Lung microvascular endothelial cell (primary cell): ENCODE measurements at regions not wholly inside any gene's neighbourhood (a gene's known extent, or its start where the extent isn't known, plus 50 kb on each side); places are given as distances from the start of the nearest gene placed in this dataset.
A peak's percentile ranks its signal among the peaks of the same experiment; 100 is the strongest.

Experiments used
- DNase-seq, 2 donors: peaks; one replicate each; pipeline versions ENCODE4 v3.0.0 to v3.0.0-alpha.2; 2010; ENCODE audit warnings: low read depth in 2 of 2

DNA sequence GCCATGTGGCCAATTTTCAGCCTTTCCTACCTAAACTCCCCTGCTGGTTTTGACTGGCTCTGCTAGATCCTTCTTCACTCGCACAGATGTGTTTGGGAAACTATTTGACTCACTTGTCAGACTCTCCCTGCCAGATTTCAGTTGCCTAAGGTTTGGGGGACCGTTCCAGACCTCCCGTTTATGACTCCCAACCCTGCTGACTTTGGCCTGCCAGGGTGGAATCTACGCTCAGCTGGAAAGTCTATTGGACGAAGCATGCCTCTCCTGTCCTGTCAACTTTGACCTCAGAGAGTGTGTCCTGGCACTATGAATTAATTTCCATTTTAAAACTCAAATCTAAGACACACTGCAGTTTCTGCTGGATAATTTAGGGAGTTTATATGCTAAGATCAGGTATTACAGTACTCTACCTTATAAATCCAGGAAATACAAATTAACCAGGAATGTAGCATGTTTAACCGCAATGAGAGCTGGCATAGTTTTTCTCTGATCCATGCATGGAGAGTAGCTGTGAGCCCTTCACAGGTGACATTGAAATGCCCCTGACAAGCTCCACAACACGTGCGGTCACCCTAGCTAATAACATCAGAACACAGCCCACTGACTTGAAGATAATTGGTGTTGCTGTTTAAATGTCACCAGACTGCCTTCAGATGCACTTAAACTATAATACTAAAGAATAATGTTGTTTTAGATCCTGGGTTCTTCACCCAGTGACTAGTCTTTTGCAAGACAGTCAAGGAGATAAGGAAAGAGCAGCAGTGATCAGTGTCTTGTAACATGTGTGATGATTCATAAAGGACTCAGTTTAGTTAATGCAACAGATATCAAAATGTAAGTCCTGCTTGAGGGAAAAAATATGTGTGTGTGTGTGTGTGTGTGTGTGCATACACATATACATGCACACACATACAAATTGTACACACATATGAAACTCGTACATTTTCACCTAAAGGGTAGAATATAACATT is 223.0 kb upstream of the MCTP2 start:
- DNase-seq, result no peak

DNA sequence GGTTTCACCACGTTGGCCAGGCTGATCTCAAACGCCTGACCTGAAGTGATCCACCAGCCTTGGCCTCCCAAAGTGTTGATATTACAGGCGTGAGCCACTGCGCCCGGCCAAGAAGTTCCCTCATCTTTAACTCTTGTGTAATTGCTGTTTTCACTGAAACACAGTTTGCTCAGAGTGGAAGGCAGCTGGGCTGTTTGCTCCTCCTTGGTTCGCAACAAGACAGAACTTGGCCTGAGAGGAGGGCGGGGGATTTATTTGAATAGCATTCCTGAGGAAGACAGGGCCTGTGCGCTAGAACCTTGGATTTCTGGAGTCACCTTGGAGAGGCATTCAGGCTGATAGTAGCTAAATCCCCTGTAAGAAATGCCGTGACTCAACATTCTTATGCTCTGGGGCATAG is 226.7 kb upstream of the MCTP2 start:
- DNase-seq, result no peak

DNA sequence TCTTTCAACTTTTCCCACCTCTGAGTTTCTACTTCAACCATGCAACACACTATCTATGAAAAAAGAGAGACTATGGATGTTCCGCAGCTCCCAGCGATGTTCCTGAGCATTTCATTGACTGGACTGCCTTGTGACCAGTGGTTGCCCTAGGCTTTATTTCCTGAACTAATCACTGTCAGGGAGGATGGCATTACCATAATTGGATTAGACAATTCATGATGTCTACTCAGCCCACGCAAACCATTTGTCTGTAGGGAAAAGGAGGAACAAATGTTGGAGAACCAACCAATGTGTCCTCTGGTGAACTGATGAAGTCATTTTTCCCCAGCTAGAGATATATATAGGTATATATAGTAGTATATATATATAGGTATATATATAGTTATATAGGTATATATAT is 229.3 kb upstream of the MCTP2 start:
- no peak for DNase-seq

DNA sequence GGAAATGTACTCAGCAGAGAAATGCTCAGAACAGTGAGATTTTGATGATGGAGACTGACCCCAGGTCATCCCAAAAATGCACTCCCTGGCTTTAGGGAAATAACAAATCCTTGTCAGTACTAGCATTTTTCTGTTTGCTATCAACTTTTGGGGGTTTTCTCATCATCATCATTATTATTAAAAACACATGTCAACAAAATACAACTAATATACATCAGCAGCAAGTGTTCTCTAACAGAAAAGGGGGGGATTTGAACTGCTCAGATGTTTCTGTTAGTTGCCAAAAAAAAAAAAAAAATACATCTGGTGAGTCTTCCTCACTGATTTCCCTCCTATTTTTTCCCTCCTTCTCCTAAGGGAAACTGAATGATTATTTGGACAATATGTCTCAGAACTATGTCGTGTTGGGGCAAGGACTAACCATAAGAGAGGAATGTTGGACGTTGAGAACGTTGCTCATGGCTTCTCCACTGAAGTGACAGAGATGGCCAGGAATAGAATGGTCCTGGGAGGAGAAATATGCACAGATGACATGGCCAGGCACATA is 230.0 kb upstream of the MCTP2 start:
- no peak for DNase-seq

DNA sequence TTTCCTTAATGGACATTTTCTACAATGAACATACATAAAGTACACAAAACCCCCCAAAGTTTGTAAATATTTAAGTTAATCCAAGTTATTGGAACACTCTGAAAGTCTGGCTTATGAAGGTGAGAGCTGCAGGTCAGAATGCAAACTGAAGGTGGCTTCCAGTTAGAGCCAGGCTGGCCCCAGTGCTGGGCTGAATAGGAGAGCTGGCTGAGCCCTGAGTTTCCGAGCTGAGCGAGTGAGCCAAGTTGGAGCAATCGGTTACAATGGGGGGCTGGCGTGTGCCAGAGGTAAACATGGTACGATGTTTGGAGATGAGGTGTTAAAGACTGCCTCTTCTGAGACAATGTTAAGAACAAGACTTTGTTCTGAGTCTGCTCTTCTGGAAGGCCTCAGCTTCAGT is 230.8 kb upstream of the MCTP2 start:
- no peak for DNase-seq

DNA sequence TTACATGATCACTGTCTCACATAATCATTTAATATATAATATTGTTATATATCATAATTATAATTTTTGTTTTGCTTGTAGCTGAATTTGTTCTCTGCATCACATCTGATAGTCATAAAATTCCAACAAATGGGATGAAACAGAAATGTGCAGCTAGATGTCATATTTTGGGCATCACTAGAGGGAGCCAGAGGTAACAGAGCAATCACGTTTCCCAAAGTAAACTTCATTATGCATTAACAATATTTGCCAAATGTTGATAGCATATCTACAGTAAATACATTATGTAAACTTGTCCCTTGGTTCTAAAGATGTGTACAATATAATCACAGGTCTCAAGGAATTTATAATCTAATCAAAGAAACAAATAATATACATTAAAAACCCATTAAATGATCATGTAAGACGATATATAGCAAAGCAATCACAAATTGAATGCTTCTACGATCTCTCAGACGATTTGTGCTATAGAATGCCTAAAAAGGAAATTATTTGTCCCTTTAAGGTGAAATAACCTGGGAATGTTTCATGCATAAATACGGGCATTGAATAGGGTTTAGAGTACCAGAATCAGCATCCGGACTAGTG is 234.2 kb upstream of the MCTP2 start:
- DNase-seq, result peak in 1 of 2 donors; percentile 8

DNA sequence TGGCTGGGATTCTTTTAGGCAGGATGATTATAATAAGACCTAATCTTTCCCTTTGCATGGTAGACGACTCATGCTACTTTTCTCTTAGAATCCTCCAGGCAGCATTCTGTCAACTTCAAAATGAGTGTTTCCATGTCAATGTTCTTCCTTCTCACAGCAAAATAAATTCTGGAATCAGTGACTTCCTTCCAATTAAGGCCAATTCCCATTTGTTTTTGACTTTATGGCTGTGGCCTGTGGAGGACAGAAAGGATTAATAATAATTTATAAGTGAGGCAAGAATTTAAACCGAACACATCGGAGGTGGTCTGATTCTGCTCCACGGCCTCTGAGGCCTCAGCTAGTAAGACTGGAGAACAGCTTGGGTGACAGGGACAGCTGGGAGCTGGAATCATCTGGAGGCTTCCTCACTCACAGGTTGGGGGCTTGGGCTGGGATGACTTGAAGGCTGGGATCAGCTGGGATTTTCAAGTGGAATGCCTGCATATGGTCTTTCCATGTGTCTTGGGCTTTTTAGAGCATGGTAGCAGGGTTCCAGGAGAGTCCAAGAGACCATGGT is 241.8 kb upstream of the MCTP2 start:
- no peak for DNase-seq

DNA sequence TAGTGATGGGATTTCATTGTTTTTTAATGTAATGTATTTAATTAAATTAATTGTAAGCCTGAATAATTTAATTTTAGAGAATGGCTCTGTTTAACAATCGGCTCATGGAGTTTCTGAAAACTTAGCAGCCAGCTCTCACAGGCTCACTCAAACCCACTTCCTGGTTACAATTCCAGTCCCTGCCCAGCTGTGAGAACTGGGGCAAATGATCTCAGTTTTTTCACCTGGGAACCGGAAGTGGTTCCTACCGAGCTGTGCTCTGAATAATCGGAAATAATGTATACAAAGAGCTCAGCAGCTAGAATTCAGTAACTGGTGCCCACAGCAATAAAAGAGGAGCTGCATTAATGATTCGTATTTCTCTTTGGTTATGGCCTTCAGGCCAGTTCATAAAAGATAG is 244.3 kb upstream of the MCTP2 start:
- DNase-seq, result no peak

DNA sequence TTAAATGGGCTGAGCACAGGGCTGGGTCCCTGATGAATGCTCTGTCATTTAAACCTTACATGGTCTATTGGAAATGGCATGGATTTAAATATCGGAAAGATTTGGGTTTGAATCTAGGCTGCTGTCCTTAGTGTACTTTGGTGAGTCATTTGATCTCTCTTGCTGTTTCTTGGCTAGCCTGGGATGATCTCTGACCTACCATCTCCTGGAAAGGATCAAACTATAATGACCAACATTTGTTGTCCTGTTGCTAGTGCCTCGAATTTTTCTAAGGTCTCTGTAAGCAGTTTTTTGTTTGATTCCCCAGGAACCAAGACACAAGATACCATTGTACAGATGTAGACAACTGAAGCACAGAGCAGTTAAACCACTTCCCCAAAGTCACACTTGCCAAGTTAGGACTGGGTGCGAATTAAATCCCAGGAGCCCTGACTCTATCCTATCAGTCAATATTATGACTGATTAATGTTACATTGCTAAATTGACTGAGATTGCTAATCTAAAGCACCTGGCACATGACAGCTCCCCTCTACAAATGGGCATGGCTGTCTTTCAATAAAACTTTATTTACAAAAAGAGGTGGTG is 244.9 kb upstream of the MCTP2 start:
- no peak for DNase-seq

DNA sequence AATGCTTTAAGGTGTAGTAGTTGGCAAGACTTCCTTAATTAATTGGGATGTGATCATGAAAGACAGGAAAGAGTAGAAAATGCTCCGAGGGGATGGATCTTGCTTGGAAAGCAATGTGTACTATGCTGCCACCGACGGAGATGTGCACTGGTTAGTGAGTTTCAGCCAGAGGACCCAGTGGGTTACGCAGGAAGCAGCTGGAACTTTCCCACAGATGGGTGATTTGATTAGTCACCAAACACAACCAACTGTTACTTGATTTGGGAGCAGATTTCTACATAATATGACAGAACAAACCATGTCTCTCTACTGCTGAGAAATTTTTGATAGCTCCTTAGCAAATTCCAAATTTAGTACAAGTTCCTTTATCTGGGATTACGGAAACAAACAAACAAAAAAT is 245.4 kb upstream of the MCTP2 start:
- no peak for DNase-seq

DNA sequence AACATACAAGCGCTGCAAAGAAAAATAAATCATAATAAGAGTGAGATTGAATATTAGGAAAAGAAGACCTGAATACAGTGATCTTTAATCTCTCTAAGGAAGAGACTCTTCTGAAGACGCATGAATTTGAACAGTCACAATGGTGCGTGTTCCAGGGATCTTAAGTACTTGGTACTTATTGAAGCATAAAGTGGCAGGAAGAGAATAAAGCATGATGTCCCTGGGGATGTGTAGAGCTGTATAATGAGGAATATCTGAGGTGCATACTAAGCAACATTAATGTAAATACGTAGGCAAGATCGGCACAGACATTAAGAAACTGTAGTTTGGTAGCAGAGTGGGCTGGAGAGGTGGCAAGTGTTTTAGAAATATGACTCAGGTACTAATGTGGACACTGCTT is 246.2 kb upstream of the MCTP2 start:
- DNase-seq, result no peak

DNA sequence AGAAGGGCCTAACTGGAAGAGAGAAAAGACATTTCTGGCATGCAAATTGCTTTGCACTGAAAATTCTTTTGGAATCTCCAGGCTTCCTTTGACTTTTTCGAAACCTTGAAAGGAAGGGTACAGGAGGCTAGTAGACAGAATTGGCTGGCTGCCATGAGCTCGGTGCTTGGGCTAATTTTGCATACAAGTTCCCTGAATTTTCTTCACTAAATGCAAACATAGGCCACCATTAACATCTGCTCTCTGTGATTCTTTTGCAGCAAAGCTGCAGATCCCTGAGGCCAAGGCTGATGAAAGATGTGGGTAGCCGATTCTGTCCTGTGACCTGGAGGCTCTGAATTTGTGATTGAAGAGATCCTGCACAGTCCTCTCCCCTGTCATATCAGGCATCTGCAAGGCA is 247.8 kb upstream of the MCTP2 start:
- no peak for DNase-seq

DNA sequence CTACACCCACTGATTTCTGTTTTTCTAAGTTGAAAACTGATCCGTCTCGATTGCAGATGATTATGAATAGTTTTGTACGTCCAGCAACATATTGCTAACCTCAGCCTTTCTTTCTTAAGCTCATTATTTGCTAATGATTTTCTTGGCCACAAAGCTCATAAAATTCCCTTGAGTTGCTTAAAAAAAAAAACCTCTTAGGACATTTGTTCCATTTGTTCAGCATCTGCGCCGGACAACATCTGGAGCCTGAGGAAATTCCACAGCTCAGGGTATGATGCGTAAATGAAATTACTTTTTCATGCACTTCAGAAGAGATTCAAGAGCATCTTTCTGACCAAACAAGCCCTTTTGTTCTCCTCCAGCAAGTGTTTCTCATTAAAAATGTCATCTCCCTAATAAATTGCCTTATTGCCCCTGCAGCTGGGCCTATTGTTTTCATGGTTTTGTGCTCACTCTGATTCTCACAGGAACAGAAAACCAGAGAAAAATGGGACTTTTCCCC is 249.1 kb upstream of the MCTP2 start:
- no peak for DNase-seq

DNA sequence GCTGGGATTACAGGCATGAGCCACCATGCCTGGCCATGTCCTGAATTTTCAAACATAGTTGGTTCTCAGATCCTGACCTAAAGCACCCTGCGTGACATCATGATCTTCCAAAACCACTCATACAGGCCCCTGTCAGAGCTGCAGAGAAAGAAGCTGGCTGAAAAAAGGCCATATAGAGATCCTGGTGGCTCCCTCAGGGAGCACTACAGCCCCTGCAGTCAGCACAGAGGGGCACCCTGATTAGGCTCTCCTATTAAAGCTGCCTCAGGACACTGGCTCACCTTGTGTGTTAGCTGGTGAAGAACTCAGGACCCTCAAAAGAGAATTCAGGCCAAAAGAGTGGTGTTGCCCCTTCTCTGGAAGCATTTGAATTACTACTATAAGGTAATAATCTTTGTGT is 249.7 kb upstream of the MCTP2 start:
- no peak for DNase-seq

DNA sequence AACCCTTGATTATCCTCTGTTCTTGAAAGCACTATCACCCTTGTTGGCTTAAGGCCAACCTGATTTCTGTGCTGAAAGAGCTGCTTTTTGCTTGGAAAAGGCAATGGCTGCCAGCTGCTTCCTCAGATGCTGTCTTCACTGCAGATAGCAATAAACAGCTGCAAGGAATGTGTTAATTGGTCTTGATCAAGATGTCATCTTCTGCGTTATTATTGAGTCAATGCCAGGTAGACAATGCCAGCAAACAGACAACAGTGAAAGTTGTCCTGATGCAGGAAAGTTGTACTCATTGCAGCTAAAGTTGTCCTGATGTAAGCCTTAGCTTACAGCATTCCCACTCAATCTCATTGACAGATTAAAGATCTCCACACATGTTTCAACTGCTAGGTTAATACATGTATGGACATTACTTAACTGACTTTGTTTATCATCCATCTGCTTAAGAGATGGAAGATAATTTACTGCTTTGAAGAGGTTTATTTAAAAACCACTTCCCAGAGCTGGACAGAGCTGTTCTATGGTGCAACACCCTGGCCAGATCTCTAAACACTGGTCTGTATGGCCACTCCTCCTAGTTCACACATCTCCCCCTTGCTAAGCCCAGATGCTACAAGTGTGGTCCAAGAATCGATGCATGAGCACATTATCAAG is 251.0 kb upstream of the MCTP2 start:
- no peak for DNase-seq

DNA sequence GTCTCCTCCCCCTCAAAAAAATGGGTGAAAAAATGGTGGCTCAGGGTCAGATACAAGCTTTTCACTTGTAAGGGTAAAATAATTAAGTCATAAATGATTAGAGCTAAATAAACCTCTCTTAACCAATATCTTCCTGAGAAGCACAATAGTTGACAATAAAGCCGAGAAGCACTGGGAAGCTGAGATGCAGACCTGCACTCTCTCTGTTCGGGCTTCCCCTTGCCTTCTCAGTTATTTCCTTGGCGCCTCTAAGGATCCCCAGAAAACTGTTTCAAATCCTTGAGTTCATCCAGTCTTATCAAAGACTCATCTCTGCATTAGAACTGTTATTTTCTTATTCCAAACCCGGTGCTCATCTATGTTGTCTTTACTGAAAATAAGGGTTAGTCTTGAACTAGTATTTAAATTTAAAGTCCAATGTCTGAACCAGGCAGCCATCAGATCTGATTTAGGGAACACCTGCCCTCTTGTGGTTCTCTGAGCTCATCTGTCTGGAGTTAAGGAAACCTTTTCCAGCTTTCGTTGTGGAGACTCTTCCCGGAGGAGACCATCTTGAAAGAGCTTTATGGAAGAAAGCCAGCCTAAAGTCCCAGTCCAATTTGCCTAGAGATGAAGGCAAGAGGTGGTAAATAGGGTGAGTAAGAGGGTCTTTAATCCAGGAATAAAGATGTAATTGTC is 256.4 kb upstream of the MCTP2 start:
- no peak for DNase-seq

DNA sequence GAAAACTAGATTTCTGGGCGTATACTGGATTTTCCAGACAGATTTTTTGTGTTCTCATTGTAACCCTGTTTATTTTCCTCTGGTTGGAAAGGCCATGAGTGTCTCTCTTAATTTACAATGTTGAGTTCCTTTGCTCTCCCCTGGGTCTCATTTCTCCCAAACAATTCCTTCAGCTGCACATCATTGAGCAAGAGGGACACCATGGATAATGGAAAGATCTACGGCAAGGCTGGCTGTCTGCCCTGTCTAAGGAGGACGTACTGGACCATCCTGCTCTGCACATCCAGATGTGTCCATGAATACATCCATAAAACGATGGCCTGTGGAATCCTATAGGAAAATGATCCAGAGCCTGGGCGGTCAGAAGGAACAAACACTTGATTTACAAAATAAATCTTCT is 258.1 kb upstream of the MCTP2 start:
- no peak for DNase-seq

DNA sequence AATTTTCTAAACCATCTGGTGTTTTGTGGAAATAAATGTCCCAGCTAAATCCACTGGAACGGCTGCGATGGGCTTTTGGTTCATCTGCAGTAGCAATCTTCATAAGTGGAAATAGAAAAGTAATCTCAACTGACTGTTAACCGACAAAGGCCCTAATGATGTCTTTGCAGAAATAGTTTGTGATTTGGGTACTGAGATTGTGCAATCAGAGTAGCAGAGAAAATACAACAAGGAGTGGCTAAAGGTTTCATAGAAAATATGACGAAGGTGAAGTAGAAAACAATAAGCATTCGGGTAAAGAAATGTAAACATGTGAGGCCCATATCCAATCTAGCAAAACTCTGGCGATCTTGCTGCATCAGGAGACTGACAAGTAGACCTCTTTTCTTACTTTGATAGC is 262.6 kb upstream of the MCTP2 start:
- DNase-seq, result no peak

DNA sequence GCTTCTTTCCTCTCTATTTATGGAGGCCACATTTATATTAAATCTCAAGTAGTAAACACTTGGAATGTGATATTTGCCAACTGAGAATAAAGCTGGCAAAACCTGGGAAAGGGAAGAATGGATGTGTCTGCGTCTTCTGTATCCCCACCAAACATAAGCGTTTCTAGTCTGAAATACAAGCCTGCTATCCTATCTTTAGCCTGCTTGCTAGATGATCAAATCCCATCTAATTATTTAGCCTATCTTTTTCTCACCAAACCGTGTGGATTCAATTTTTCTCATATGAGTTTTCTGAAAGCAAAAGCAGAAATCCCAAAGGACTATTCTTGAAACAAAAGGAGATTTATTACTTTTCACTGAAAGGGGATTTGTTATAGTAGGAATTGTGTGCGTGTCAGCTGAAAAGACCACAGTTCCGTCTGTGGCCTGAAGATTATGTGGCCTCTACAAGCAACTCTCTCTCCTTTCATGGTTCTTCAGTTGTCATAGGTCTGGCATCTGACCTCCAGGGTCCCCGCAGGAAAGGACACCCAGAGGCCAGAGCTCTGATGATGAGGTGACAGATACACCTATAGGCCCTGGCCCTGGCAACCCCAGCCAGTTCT is 266.0 kb upstream of the MCTP2 start:
- DNase-seq, result no peak

DNA sequence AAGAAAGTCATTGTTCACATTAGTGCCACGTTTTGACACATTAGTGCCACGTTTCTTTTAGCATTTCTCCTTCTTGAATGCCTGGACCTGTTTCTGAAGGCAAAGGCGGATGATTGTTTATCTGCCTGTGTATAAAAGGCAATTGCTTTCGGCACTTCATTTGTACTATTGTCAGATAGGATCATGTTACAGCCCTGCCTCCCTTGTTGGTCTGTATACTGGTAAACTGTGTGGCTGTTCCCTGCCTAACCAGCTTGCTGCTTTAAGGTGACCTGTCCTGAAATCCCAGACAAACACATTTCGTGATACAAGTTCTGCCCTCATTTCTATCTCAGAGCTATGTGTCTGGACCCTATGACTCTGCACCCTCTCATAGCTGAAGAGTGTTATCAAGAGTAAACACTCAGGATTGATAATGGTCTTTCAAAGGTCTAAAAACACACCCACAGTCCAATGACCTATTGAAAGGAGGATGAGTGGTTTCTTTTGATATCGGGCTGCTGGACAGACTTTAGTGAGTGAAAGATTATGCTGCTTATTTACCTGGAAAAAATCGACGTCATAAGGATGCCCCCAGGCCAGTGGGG is 276.3 kb upstream of the MCTP2 start:
- no peak for DNase-seq
